ENCODE measurements at regions not wholly inside any gene's neighbourhood (a gene's known extent, or its start where the extent isn't known, plus 50 kb on each side); places are given as distances from the start of the nearest gene placed in this dataset.
"Not testable (repeated sequence)": the region's sequence is repeated elsewhere in the genome, so short reads cannot be mapped to it uniquely, and the experiment has no call there.

DNA sequence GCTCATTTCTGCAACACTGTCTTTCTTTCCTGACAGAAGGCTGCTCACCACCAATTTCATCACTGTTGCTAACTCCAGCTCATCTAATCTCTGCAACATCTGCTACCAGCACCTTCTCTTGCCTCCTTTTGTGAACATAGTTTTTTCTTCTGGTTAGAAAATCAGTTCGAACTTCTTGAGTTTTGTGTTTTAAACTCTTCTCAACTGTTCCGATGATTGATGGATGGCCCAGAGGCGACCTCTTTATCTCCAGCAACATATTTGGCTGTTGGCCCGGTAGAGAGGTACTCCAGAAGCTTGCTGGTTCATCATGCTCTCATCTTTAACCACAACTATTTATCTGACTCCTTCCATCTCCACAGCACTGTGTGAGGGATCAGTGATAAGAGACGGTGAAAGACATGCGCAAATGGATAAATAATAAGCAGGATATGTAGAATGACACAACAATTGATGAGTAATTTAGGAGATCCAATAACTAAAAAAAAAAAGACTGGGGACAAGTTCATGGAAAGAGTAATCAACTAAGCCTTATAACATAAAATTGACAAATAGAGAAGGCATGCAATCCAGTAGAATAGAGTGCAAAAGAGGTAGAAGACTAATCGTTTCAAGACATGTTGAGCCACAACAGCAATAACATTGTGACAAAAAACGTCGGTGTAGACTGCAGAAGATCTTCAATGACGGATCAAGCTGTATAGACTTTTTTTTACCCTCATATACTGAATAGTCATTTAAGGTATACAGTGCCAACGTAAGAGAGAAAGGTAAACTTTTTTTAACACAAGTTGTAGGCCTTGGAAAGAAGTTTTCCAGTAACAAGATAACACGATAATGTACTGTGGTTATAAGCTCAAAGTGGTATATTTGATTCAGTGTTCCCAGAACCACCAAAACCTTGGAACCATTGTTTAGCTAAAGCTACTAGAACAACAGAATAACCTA lies 152.2 kb downstream of the CRPPA start:
- intact Hi-C loops (cut with micrococcal nuclease): no loop called here
- ATAC-seq (peak; percentile 57), DNase-seq (no peak)

DNA sequence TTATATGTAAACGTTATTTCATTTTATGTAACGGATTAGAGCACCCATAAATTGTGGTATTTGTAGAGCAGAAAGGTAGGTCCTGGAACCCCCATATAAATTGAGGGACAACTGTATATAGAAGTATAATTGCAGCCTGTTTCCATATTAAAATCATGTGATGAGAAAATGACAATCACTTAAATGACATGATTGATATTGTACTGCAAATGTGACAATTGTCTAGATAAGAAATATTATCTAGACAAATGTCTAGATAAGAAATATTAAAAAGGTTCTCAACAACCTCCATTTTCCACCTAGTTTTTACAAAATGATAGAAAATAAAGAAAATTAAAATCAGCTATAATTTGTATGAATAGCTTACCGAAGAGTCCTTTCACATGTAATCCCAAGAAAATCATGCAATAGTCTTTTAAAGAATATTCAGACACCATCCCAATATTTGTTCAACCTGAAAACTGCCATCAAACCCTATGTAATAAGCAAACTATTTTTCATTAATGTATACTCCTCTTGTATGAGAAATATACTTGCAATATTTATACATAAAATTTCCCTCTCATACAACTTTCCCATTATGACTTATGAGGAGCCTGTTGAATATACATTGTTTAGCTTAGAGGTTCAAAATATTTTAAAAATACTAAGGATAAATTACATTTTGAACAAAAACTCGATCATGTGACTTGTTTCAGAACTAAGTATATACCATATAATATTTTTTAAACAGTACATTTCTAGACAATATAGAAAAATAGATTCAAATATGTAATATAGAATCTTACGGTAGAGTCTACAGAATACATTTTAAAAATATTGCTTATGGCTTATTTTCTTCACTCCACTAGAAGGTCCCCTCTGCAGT lies 153.2 kb downstream of the CRPPA start:
- DNase-seq (no peak), ATAC-seq (no peak)
- intact Hi-C loops (cut with micrococcal nuclease): no loop called here

- DNase-seq (no peak), ATAC-seq (no peak)
- intact Hi-C loops (cut with micrococcal nuclease): no loop called here
Measured at GRCh38 chr7:16266877-16267276, 154.5 kb downstream of the CRPPA start.

DNA sequence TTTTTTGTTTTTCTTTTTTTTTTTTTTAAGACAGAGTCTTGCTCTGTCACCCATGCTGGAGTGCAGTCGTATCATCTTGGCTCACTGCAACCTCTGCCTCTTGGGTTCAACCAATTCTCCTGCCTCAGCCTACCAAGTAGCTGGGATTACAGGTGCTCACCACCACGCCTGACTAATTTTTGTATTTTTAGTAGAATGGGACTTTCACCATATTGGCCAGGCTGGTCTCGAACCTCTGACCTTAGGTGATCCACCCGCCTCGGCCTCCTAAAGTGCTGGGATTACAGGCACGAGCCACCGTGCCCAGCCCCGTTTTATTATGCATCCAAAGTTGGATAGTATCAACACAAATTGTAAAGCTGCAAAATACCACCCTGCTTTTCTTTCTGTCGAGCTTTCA lies 154.9 kb downstream of the CRPPA start:
- intact Hi-C loops (cut with micrococcal nuclease); DNase-seq; ATAC-seq: not testable (repeated sequence)

- no peak for ATAC-seq
- intact Hi-C loops (cut with micrococcal nuclease): no loop called here
- no peak for DNase-seq
Measured at GRCh38 chr7:16265863-16266458, 155.4 kb downstream of the CRPPA start.

GRCh38 chr7:16264823-16265804 lies 156.2 kb downstream of the CRPPA start:
- no peak for DNase-seq
- intact Hi-C loops (cut with micrococcal nuclease): no loop called here
- no peak for ATAC-seq

DNA sequence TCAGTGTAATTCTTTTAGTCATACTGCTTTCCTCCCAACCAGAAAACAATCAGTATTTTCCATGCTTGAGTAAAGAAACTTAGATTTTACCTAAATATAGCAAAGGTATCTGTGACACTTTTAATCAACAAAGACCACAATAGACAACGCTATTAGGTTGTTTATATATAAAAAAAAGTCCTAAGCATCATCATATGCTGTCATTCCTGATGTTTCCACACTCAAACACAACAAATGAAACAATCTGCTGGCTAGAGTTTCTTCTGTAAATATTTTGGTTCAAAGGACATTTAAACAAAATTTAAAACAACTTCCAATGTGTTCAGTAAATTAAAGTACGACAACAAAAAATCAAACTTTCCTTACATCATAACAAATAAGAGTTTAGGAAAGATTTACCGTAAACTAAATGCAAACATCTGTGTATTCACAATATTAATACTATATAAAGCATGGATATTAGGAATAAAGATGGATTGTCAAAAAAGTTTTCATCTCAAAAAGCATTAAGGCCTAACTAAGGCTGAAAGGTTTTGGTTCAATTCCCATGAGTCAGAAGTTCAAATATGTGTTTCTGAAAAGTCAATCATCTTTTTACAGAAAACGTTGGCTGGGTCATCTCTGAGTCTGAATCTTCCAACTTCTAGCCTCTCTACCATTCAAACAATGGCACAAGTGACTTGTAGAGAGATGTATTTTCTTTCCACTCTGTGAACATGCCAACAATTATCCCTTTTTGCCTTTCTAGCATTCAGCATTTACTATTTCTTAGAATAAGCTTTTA lies 157.1 kb downstream of the CRPPA start:
- DNase-seq: no peak
- intact Hi-C loops (cut with micrococcal nuclease): no loop called here
- no peak for ATAC-seq

DNA sequence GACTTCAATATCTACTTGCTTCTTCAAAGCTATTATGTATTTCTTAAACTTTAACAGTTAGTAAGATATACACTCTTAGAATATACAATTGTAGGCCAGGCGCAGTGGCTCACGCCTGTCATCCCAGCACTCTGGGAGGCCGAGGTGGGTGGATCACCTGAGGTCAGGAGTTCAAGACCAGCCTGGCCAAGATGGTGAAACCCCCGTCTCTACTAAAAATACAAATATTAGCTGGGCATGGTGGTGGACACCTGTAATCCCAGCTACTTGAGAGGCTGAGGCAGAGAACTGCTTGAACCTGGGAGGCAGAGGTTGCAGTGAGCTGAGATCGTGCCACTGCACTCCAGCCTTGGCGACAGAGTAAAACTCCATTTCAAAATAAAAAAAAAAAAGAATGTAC lies 158.0 kb downstream of the CRPPA start:
- ATAC-seq; DNase-seq; intact Hi-C loops (cut with micrococcal nuclease): not testable (repeated sequence)

- ATAC-seq (no peak), DNase-seq (no peak)
- intact Hi-C loops (cut with micrococcal nuclease): no loop called here
Measured at GRCh38 chr7:16261654-16262053, 159.7 kb downstream of the CRPPA start.

- DNase-seq (no peak), ATAC-seq (no peak)
- intact Hi-C loops (cut with micrococcal nuclease): no loop called here
Measured at GRCh38 chr7:16261100-16261499, 160.2 kb downstream of the CRPPA start.

DNA sequence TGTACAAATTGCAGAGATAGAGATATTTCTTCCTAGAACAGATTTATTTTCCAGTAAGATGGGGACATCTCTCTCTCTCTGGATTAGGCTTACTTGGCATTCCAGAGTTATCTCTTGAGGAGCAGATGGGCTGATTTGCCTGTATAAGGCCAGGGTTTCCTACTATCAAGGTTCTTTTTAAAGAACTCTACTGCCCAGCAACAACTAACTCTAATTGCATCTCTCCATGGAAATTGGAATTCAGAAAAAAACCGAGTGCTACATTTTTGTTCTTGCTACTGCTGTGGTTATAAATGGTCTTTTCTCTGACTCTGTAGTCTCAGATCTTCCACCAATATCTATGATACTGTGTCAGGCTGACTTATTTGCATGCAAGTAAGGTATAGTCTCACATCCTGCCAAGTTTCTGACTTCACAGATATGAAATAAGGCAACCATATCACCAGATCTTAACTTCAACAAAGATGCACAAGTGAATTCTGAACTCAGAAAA lies 161.1 kb downstream of the CRPPA start:
- ATAC-seq (no peak), DNase-seq (no peak)
- intact Hi-C loops (cut with micrococcal nuclease): no loop called here

DNA sequence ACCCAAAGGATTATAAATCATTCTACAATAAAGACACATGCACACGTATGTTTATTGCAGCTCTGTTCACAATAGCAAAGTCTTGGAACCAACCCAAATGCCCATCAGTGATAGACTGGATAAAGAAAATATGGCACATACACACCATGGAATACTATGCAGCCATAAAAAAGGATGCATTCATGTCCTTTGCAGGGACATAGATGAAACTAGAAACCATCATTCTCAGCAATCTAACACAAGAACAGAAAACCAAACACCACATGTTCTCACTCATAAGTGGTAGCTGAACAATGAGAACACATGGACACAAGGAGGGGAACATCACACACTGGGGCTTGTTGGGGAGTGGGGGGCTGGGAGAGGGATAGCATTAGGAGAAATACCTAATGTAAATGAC lies 164.9 kb downstream of the CRPPA start:
- intact Hi-C loops (cut with micrococcal nuclease); DNase-seq; ATAC-seq: not testable (repeated sequence)

DNA sequence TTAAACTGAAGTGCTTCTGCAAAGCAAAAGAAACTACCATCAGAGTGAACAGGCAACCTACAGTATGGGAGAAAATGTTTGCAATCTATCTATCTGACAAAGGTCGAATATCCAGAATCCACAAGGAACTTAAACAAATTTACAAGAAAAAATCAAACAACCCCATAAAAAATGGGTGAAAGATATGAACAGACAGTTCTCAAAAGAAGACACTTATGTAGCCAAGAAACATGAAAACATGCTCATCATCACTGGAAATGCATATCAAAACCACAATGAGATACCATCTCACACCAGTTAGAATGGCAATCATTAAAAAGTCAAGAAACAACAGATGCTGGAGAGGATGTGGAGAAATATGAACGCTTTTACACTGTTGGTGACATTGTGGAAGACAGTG lies 165.4 kb downstream of the CRPPA start:
- ATAC-seq; DNase-seq; intact Hi-C loops (cut with micrococcal nuclease): not testable (repeated sequence)

DNA sequence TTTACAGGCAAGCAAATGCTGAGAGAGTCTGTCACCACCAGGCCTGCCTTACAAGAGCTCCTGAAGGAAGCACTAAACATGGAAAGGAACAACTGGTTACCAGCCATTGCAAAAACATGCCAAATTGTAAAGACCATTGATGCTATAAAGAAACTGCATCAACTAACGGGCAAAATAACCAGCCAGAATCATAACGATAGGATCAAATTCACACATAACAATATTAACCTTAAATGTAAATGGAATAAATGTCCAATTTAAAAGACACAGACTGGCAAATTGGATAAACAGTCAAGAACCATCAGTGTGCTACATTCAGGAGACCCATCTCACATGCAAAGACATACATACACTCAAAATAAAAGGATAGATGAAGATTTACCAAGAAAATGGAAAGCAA lies 170.7 kb downstream of the CRPPA start:
- intact Hi-C loops (cut with micrococcal nuclease); ATAC-seq: not testable (repeated sequence)

DNA sequence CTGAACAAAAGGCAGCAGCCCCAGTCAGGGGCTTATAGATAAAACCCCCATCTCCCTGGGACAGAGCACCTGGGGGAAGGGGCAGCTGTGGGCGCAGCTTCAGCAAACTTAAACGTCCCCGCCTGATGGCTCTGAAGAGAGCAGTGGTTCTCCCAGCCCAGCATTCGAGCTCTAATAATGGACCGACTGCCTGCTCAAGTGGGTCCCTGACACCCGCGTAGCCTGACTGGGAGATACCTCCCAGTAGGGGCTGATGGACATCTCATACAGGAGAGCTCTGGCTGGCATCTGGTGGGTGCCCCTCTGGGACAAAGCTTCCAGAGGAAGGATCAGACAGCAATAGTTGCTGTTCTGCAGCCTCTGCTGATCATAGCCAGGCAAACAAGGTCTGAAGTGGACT lies 172.1 kb downstream of the CRPPA start:
- ATAC-seq; DNase-seq; intact Hi-C loops (cut with micrococcal nuclease): not testable (repeated sequence)

More for the DNA sequence above, 170.7 kb downstream of the CRPPA start:
- not testable (repeated sequence) for DNase-seq

- not testable (repeated sequence) for ATAC-seq
Measured at GRCh38 chr7:16248556-16248955, 172.8 kb downstream of the CRPPA start.

DNA sequence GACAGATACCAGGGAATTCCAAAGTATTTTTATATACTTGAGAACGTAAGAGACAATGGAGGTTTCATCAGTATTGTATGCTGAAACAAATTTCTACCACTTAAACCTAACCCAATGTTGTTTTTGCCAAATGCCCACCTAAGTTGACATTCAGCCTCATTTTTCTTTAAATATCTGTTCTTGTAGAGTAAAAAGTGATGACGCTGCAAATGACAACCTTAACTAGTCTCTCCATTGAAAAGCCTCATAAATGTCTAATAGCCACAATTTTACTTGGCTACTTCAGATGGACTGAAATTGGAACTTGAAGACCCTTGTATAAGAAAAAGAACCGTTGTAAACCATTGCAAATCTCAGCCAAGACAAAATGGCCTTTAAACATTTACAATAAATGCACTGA lies 176.9 kb downstream of the CRPPA start:
- intact Hi-C loops (cut with micrococcal nuclease): no loop called here
- ATAC-seq: no peak
- DNase-seq: no peak

More at GRCh38 chr7:16248556-16248955, 172.8 kb downstream of the CRPPA start:
- intact Hi-C loops (cut with micrococcal nuclease); DNase-seq: not testable (repeated sequence)
